GM18502 (cell line): ENCODE measurements at regions not wholly inside any gene's neighbourhood (a gene's known extent, or its start where the extent isn't known, plus 50 kb on each side); places are given as distances from the start of the nearest gene placed in this dataset.

Source experiments
- ATAC-seq: cut with Tn5 transposase; IDR thresholded peaks from one replicate; pipeline ENCODE4 v1.9.1; 2021; ENCODE audit warnings: mild to moderate bottlenecking; ENCODE audit not compliant: unreplicated experiment, poor library complexity

GRCh38 chr3:76161856-76162255 lies 376.5 kb upstream of the ZNF717 start:
- ATAC-seq = no peak

GRCh38 chr3:76171647-76172046 lies 386.3 kb upstream of the ZNF717 start:
- ATAC-seq = no peak

DNA sequence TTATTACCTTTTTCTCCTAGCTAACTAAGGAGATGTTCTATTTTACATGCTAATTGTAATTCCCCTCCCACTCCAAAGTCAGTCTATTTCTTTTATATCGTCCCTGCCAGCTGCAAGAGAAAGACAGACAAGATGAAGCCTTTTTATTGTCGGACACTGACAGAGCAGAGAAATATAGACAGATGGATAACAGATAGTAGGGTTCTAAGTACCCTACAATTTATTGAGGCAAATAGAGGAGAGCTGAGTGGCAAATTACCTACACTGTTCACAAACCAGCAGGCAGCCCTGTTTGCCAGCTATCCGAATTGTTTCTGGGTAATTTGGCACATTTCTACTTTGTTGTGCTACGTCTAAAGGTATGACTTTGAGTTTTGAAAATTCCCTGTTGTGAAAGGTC lies 392.3 kb upstream of the ZNF717 start:
- ATAC-seq = no peak

GRCh38 chr3:76178412-76178811 lies 393.1 kb upstream of the ZNF717 start:
- ATAC-seq = no peak

- ATAC-seq = no peak
Measured at GRCh38 chr3:76181213-76181612, 395.9 kb upstream of the ZNF717 start.

DNA sequence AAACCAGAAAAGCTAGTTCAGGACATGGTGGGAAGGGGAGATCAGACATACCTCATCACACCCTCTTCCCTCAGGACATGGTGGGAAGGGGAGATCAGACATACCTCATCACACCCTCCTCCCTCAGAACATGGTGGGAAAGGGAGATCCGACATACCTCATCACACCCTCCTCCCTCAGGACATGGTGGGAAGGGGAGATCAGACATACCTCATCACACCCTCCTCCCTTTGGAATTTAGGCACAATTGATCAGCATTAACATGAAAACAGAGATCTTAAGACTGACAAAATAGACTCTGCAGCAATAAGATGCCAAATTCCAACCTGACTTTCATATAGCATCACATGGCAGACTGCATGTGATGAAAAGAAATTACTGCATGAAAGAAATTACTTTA lies 412.7 kb upstream of the ZNF717 start:
- ATAC-seq = no peak

DNA sequence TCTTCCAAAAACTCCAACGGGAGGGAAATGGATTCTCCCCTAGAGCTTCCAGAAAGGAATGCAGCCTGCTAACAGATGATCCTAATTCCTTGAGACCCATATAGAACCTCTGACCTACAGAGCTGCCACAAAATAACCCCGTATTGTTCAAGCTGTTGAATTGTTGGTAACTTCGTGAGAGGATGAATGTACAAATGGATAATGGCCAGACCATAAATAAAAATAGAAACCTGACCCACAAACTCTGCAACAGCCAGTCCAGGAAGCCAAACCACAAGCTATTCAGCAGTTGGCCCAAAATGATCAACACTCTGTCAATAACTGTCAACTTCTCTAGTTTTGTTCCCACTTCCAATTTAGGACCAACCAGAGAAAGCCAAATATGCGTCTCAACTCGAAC lies 414.0 kb upstream of the ZNF717 start:
- no peak for ATAC-seq

GRCh38 chr3:76203578-76203977 lies 418.2 kb upstream of the ZNF717 start:
- ATAC-seq = no peak

GRCh38 chr3:76206346-76206745 lies 421.0 kb upstream of the ZNF717 start:
- ATAC-seq = no peak

DNA sequence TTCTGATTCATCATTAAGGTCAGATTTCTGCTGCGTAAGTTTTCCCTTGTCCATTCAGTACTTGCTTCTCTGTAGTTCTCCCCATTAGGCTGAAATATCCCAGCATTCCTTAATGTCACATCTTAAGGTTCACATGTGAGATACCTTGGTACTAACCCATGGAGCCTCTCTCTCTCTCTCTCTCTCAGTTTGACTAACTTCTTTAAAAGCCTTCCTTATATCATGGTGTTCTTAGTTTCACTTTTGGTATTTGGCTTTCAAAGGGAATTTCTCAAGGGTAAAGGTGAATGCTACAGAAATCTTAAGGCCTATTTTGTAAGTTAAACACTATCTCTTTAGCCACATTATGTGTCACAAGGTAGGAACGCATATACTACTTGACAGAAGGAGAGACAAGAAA lies 427.3 kb upstream of the ZNF717 start:
- no peak for ATAC-seq

GRCh38 chr3:76222201-76222600 lies 436.9 kb upstream of the ZNF717 start:
- ATAC-seq = no peak

GRCh38 chr3:76231258-76231657 lies 445.9 kb upstream of the ZNF717 start:
- ATAC-seq = no peak

DNA sequence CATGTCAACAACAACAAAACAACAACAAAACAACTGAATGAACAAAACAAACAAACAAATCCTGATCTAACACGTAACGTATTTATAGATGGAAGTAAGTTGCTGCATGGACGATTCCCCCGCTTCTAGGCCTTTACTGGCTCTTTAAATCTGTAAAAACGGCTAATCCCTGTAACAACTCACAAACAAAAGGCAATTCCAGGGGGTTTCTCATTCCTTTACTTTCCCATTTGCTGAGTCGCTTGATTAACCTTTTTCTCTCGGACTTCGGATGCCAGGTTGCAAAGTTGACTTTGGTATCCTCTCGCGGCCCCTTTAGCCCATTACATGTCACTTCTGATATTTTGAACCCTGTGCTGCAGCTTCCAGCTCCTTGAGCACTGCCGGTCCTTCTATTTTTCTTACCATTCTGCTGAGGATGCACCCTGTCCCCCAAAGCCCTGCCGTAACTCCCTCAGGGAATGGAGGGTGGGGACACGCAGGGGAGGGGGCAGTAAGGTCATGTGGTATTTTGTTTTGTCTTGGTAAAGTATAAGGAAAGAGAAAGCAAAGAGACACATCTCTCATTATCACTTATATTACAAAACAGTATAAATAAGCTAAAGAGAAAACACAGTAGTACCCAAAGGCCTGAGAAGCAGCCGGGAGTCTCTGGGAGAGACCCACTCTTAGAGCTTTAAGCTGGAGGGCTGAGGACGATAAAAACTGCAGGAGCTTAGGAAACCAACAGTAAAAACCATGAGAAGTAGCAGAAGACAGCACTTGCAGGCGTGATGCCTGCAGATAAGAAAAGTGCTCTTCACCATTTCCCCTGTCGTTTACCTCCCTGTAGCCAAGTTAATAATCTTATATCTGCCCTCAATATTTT lies 457.8 kb upstream of the ZNF717 start:
- ATAC-seq = no peak

DNA sequence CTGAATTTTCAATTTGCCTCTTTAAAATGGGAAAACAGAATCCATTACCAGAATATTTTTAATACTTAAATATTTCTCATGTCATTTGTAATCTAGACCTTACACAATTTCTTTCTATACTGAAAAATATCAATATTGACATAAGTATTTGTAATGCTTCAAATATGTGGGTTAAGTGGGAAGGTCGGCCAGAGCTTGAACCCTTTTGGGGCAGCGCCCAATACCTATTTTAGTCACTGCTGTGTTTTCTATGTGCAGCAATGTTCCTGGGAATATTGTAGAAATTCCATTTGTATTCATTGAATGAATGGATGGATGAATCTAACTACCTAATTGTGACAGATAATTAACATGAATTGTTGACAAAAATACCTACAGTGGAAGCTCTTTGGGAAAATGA lies 459.7 kb upstream of the ZNF717 start:
- ATAC-seq = no peak

GRCh38 chr3:76245622-76246021 lies 460.3 kb upstream of the ZNF717 start:
- no peak for ATAC-seq

DNA sequence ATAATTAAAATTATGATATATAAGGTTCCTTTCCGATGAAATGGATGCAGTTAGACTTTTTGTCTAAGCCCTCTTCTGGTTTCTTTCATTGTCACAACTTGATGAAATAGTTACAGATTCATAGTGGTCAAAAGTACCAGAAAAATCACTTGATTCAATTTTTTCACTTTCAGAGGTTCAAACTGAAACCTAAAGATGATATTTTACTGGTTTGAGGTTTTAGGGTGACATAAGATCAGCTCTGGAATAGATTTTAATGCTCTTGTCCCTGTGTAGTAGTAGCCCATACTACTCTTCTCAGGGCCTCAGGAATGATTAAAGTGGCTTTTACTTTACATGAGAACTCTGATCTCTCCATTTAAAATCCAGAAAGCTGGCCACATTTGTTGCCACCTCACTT lies 479.1 kb upstream of the ZNF717 start:
- no peak for ATAC-seq

DNA sequence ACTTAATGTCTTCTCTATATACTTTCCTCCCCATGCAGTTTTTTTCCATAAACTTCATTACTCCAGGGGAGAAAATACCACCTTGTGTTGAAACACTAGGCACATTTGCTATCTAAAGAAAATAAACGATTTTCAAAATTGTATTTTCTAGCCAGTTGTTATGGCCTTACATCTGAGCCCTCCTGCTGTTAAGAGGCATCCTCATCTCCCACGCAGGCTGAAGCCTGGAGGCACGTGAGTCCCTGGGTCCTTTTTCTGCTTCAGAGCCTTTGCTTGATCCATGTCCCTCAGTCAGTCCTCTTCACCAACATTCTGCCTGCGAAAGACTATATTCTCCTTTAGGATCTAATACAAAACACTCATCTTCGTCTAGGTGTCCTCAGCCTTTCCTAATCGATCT lies 479.6 kb upstream of the ZNF717 start:
- no peak for ATAC-seq

- ATAC-seq = no peak
Measured at GRCh38 chr3:76266511-76266910, 481.2 kb upstream of the ZNF717 start.

DNA sequence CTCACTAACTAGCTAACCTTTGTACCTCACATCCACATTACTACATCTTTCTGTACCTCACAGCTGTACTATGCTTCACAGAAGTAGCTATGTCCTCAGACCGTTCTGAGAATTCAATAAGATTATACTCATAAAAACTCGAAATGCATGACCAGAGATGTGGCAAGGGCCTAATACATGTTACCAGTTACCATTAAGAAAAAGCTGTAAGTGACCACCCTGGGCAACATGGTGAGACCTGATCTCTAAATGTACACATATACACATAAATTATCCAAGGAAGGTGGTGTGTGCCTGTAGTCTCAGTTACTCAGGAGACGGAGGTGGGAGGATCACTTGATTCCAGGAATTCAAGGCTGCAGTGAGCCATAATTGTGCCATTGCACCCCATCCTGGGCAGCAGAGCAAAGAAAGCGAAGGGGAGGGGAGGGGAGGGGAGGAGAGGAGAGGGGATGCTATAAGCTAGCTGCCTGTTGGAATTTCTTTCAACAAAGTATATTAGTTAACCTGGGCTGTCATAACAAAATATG lies 482.6 kb upstream of the ZNF717 start:
- ATAC-seq = no peak

DNA sequence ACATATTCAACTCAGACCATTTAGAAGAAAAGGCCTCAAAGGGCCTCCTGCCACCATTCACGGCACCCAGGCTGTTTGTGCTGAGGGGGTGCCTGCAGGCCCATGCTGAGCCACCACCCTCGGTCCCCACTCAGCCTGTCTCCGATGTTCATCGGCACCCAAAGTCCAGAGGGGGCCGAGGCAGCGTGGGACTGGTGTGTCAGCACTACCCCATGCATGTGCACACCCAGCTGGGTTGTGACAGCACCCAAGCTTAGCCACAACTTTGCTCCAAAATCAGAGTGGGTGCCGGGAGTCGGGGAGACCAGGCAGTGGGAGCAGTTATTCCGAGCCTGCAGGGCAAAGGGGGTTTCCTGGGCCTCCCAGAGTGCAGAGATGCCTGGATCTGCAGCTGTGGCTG lies 508.5 kb upstream of the ZNF717 start:
- ATAC-seq = no peak

- ATAC-seq = no peak
Measured at GRCh38 chr3:76300746-76301145, 515.4 kb upstream of the ZNF717 start.

- no peak for ATAC-seq
Measured at GRCh38 chr3:76307556-76307955, 522.2 kb upstream of the ZNF717 start.
